ENCODE measurements at regions not wholly inside any gene's neighbourhood (a gene's known extent, or its start where the extent isn't known, plus 50 kb on each side); places are given as distances from the start of the nearest gene placed in this dataset.

- DNase-seq (ENCODE audit: low spot score), result no peak
- H3K36me3 ChIP-seq, result no peaks in the 10 kb centered on the region
- no peaks in the 10 kb centered on the region for H3K27me3 ChIP-seq
- TF ChIP-seq CTCF (IDR thresholded peaks at IDR 0.05), result no peak
- H3K27ac ChIP-seq, result no peak overlapping the region
- no peak overlapping the region for H3K4me3 ChIP-seq
- H3K9me3 ChIP-seq, result no peaks in the 10 kb centered on the region
- no peaks in the 10 kb centered on the region for H3K4me1 ChIP-seq
Observed at GRCh38 chr22:49266561-49267519, 560.8 kb downstream of the BRD1 start.

GRCh38 chr22:49264696-49265095 is 563.0 kb downstream of the BRD1 start:
- Histone ChIP-seq H3K27me3 (no peaks in the 10 kb centered on the region), H3K36me3 (no peaks in the 10 kb centered on the region), H3K4me3 (no peak overlapping the region), H3K9me3 (no peaks in the 10 kb centered on the region), H3K27ac (no peak overlapping the region), H3K4me1 (no peaks in the 10 kb centered on the region)
- no peak for DNase-seq (ENCODE audit: low spot score)
- TF ChIP-seq CTCF (IDR thresholded peaks at IDR 0.05), result no peak

DNA sequence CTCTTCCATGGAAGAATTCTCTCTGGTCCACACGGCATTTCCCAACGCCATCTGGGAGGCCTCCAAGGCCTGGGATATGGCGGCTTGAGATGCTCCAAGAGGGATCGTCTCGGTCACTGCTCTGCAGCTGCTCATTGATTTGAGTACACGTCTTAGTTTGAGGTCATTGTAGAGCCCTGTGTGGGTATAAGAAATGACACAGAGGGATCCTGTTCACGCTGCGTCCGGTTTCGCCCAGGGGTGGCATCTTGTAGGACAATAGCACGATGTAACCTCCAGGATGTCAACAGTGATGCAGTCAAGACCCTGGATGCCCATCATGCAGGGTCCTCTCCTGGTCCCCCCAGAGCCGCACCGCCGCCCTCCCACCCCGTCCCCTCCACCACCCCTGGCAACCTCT is 564.6 kb downstream of the BRD1 start:
- Histone ChIP-seq H3K27ac (no peak overlapping the region), H3K9me3 (no peaks in the 10 kb centered on the region), H3K4me1 (no peaks in the 10 kb centered on the region), H3K27me3 (no peaks in the 10 kb centered on the region), H3K4me3 (no peak overlapping the region), H3K36me3 (no peaks in the 10 kb centered on the region)
- DNase-seq (ENCODE audit: low spot score), result no peak
- no peak for TF ChIP-seq CTCF (IDR thresholded peaks at IDR 0.05)

GRCh38 chr22:49262167-49262566 is 565.5 kb downstream of the BRD1 start:
- no peaks in the 10 kb centered on the region for H3K36me3 ChIP-seq
- H3K27me3 ChIP-seq, result no peaks in the 10 kb centered on the region
- no peak overlapping the region for H3K4me3 ChIP-seq
- no peak overlapping the region for H3K27ac ChIP-seq
- H3K4me1 ChIP-seq, result no peaks in the 10 kb centered on the region
- no peak for DNase-seq (ENCODE audit: low spot score)
- no peaks in the 10 kb centered on the region for H3K9me3 ChIP-seq
- TF ChIP-seq CTCF (IDR thresholded peaks at IDR 0.05), result no peak

- no peaks in the 10 kb centered on the region for H3K4me1 ChIP-seq
- no peaks in the 10 kb centered on the region for H3K36me3 ChIP-seq
- no peak for TF ChIP-seq CTCF (IDR thresholded peaks at IDR 0.05)
- no peak overlapping the region for H3K27ac ChIP-seq
- H3K9me3 ChIP-seq, result no peaks in the 10 kb centered on the region
- no peak for DNase-seq (ENCODE audit: low spot score)
- no peak overlapping the region for H3K4me3 ChIP-seq
- H3K27me3 ChIP-seq, result no peaks in the 10 kb centered on the region
Observed at GRCh38 chr22:49261616-49262015, 566.1 kb downstream of the BRD1 start.

All from right atrium auricular region (tissue), 2 donors.